DOHH2 (cell line): ENCODE measurements at regions not wholly inside any gene's neighbourhood (a gene's known extent, or its start where the extent isn't known, plus 50 kb on each side); places are given as distances from the start of the nearest gene placed in this dataset.

Experiments
- H3F3A ChIP-seq: fragments of 200-600 bp; sonication (generic), shearing (Covaris generic); 2 replicates; pipeline ENCODE4 v1.6.0; 2016; ENCODE audit warnings: antibody characterized with exemption, mild to moderate bottlenecking; ENCODE audit not compliant: control insufficient read depth, insufficient read depth
- H3K27ac ChIP-seq: fragments of 200-600 bp; sonication (generic); 2 replicates; pipeline ENCODE4 v1.5.1; 2014; ENCODE audit warnings: low read depth, mild to moderate bottlenecking, low read length, moderate library complexity
- H3K27me3 ChIP-seq: fragments of 200-600 bp; sonication (generic); 2 replicates; pipeline ENCODE4 v1.6.1; 2014; ENCODE audit warnings: mild to moderate bottlenecking, low read length, mixed read lengths; ENCODE audit not compliant: control insufficient read depth
- H3K36me3 ChIP-seq: fragments of 200-600 bp; sonication (generic); 2 replicates; pipeline ENCODE4 v1.6.1; 2014; ENCODE audit warnings: mild to moderate bottlenecking, low read length, moderate library complexity, mixed read lengths; ENCODE audit not compliant: control insufficient read depth
- H3K4me1 ChIP-seq: fragments of 200-600 bp; sonication (generic); 2 replicates; pipeline ENCODE4 v1.6.1; 2014; ENCODE audit warnings: mild to moderate bottlenecking, low read length, mixed read lengths; ENCODE audit not compliant: control insufficient read depth
- H3K4me2 ChIP-seq: fragments of 200-600 bp; sonication (generic); 2 replicates; pipeline ENCODE4 v1.6.0; 2014; ENCODE audit warnings: mild to moderate bottlenecking, low read length, moderate library complexity
- H3K4me3 ChIP-seq: fragments of 200-600 bp; sonication (generic); 2 replicates; pipeline ENCODE4 v1.5.1; 2014; ENCODE audit warnings: mild to moderate bottlenecking, low read length, mixed read lengths
- H3K79me2 ChIP-seq: fragments of 200-600 bp; sonication (generic); 2 replicates; pipeline ENCODE4 v1.6.1; 2014; ENCODE audit warnings: mild to moderate bottlenecking, low read length, mixed read lengths; ENCODE audit not compliant: control insufficient read depth
- H3K9me2 ChIP-seq: fragments of 200-600 bp; sonication (generic); replicated peaks from 2 replicates; pipeline ENCODE4 v1.6.1; 2014; ENCODE audit warnings: mild to moderate bottlenecking, low read length, mixed read lengths; ENCODE audit not compliant: control insufficient read depth
- H3K9me3 ChIP-seq: fragments of 200-600 bp; sonication (generic); 2 replicates; pipeline ENCODE4 v1.6.1; 2014; ENCODE audit warnings: antibody characterized with exemption, low read length, mixed read lengths; ENCODE audit not compliant: control insufficient read depth, insufficient read depth
- H4K20me1 ChIP-seq: fragments of 200-600 bp; sonication (generic); 2 replicates; pipeline ENCODE4 v1.6.0; 2014; ENCODE audit warnings: low read depth, mild to moderate bottlenecking, antibody characterized with exemption, low read length, moderate library complexity; ENCODE audit not compliant: control insufficient read depth, insufficient read depth
- CTCF ChIP-seq: fragments of 200-600 bp; sonication (generic); IDR thresholded peaks from one replicate; pipeline ENCODE4 v1.5.1; 2014; ENCODE audit warnings: antibody characterized with exemption, mild to moderate bottlenecking, low read depth, low read length; ENCODE audit not compliant: poor library complexity, severe bottlenecking
- EZH2phosphoT487 ChIP-seq: fragments of 200-600 bp; sonication (generic); IDR thresholded peaks from 2 replicates; pipeline ENCODE4 v1.6.1; 2017; ENCODE audit warnings: borderline replicate concordance, mild to moderate bottlenecking, antibody characterized with exemption, low read length, moderate library complexity, mixed read lengths

DNA sequence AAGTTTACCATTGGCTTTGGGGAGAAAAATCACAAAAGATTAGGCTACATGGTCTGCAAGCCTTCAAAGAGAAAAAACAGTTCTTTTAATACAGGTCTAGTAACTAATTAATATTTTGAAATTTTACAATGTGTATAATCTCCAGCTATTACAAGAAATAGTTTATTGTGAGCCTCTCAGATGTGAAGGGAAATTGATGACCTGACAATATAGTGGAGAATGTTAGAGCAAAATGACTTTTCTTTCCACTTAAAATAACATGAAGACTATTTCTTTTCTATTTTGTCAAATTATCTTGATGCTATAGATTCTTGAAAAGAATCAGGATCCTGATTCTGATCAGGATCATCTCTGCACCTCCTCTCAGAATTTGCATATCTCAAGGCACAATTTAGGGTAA, 362.3 kb downstream of the PMP22 start:
- Histone ChIP-seq H3F3A (no peaks in the 10 kb centered on the region), H3K4me3 (no peak overlapping the region), H3K36me3 (no peaks in the 10 kb centered on the region), H4K20me1 (no peaks in the 10 kb centered on the region), H3K4me1 (no peaks in the 10 kb centered on the region), H3K27ac (no peak overlapping the region), H3K9me3 (no peaks in the 10 kb centered on the region), H3K4me2 (no peak overlapping the region), H3K27me3 (no peaks in the 10 kb centered on the region), H3K79me2 (no peaks in the 10 kb centered on the region), H3K9me2 (no peaks in the 10 kb centered on the region)
- no peak for TF ChIP-seq EZH2phosphoT487
- no peak for TF ChIP-seq CTCF

DNA sequence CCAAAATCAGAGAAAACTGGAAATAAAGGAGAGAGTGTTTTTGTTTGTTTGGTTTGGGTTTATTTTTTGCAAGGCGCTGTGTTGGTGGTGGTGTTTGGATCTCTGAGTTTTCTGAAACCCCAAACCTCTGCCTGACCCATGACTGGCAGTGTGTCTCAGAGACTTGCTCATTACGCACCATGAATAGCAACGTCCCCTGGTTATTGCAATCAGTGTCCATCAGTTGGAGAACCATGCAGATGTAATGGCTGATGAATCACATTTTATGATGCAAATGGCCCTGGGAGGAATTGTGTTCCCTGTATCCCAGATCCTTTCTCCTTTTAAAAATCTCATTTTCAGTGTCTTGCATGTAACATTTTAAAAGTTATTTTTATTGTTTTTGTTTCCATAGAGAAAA, 362.8 kb downstream of the PMP22 start:
- no peaks in the 10 kb centered on the region for H3K4me1 ChIP-seq
- H3K9me2 ChIP-seq = no peaks in the 10 kb centered on the region
- H3K36me3 ChIP-seq = no peaks in the 10 kb centered on the region
- no peak overlapping the region for H3K27ac ChIP-seq
- no peak overlapping the region for H3K4me2 ChIP-seq
- no peak overlapping the region for H3K4me3 ChIP-seq
- no peaks in the 10 kb centered on the region for H3F3A ChIP-seq
- no peaks in the 10 kb centered on the region for H4K20me1 ChIP-seq
- no peaks in the 10 kb centered on the region for H3K79me2 ChIP-seq
- H3K9me3 ChIP-seq = no peaks in the 10 kb centered on the region
- H3K27me3 ChIP-seq = no peaks in the 10 kb centered on the region
- no peak for TF ChIP-seq EZH2phosphoT487
- no peak for TF ChIP-seq CTCF

DNA sequence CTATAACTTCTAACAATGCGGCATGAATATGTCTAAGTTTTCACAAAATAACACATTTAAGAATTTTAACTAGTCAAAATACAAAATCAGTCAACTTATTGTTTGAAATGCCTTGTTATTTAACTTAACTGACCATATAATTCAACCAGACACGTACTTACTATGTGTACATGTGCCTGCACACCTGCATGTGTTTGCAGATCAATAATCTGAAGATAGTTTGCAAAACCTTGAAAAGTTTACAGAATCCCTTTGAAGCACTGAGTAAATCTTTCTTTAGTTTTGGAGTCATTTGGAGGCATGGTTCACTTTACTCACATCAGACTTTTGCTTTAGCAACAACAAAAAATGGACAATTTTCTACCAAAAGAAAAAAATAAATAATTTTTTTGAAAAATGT, 363.8 kb downstream of the PMP22 start:
- no peaks in the 10 kb centered on the region for H3K9me3 ChIP-seq
- H3K4me1 ChIP-seq = no peaks in the 10 kb centered on the region
- H3K27ac ChIP-seq = no peak overlapping the region
- no peaks in the 10 kb centered on the region for H3K79me2 ChIP-seq
- no peak overlapping the region for H3K4me2 ChIP-seq
- H4K20me1 ChIP-seq = no peaks in the 10 kb centered on the region
- H3K27me3 ChIP-seq = no peaks in the 10 kb centered on the region
- H3F3A ChIP-seq = no peaks in the 10 kb centered on the region
- no peak overlapping the region for H3K4me3 ChIP-seq
- H3K36me3 ChIP-seq = no peaks in the 10 kb centered on the region
- no peak for TF ChIP-seq CTCF
- no peak for TF ChIP-seq EZH2phosphoT487
- no peaks in the 10 kb centered on the region for H3K9me2 ChIP-seq
